ENCODE measurements at regions not wholly inside any gene's neighbourhood (a gene's known extent, or its start where the extent isn't known, plus 50 kb on each side); places are given as distances from the start of the nearest gene placed in this dataset.

DNA sequence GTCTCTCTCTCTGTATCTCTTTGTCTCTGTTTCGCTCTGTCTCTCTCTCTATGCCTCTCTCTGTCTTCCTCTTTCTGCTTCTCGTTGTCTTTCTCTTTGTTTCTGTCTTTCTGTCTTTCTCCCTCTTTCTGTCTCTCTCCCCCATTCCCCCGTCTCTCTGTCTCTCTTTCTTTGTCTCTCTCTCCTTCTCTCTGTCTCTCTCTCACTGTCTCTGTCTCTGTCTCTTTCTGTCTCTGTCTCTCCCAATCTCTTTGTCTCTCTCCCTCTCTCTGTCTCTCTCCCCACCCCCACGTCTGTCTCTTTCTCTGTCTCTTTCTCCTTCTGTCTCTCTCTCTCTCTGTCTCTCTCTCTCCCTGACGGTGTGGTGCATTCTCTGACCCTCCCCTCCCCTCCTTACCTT is 71.9 kb upstream of the ZNF516 start:
- Histone ChIP-seq H3K79me2 (ENCODE audit: insufficient read depth, low read depth, low read length) (no peaks in the 10 kb centered on the region), H4K20me1 (ENCODE audit: insufficient read depth, low read length) (no peaks in the 10 kb centered on the region), H3K4me1 (ENCODE audit: insufficient read depth, low read length, poor library complexity, severe bottlenecking) (no peaks in the 10 kb centered on the region), H2AFZ (ENCODE audit: low read length) (no peak overlapping the region), H3K36me3 (ENCODE audit: insufficient read depth, low read length) (no peaks in the 10 kb centered on the region), H3K9me2 (ENCODE audit: insufficient read depth, low read length) (no peaks in the 10 kb centered on the region), H3K27ac (ENCODE audit: low read depth, low read length, poor library complexity, severe bottlenecking) (no peak overlapping the region), H3K4me3 (ENCODE audit: low read depth, low read length, poor library complexity, severe bottlenecking) (no peak overlapping the region), H3K9me3 (ENCODE audit: low read length) (no peaks in the 10 kb centered on the region), H3K4me2 (ENCODE audit: low read length) (no peak overlapping the region)
- POLR2A ChIA-PET: no interaction called here
- intact Hi-C loops (cut with micrococcal nuclease; ENCODE audit: unreplicated experiment): no loop called here
- CTCF ChIA-PET (ENCODE audit: unreplicated experiment): no interaction called here
- DNase-seq (ENCODE audit: low spot score): no peak
- TF ChIP-seq, protein P1, sequence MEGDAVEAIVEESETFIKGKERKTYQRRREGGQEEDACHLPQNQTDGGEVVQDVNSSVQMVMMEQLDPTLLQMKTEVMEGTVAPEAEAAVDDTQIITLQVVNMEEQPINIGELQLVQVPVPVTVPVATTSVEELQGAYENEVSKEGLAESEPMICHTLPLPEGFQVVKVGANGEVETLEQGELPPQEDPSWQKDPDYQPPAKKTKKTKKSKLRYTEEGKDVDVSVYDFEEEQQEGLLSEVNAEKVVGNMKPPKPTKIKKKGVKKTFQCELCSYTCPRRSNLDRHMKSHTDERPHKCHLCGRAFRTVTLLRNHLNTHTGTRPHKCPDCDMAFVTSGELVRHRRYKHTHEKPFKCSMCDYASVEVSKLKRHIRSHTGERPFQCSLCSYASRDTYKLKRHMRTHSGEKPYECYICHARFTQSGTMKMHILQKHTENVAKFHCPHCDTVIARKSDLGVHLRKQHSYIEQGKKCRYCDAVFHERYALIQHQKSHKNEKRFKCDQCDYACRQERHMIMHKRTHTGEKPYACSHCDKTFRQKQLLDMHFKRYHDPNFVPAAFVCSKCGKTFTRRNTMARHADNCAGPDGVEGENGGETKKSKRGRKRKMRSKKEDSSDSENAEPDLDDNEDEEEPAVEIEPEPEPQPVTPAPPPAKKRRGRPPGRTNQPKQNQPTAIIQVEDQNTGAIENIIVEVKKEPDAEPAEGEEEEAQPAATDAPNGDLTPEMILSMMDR (conservative IDR thresholded peaks at IDR 0.05; ENCODE audit: low read length): no peak
- TF ChIP-seq EZH2phosphoT487 (IDR thresholded peaks at IDR 0.05; ENCODE audit: borderline replicate concordance, low read depth, low read length): no peak
- BruUV-seq (replicated peaks): no TSS peak

DNA sequence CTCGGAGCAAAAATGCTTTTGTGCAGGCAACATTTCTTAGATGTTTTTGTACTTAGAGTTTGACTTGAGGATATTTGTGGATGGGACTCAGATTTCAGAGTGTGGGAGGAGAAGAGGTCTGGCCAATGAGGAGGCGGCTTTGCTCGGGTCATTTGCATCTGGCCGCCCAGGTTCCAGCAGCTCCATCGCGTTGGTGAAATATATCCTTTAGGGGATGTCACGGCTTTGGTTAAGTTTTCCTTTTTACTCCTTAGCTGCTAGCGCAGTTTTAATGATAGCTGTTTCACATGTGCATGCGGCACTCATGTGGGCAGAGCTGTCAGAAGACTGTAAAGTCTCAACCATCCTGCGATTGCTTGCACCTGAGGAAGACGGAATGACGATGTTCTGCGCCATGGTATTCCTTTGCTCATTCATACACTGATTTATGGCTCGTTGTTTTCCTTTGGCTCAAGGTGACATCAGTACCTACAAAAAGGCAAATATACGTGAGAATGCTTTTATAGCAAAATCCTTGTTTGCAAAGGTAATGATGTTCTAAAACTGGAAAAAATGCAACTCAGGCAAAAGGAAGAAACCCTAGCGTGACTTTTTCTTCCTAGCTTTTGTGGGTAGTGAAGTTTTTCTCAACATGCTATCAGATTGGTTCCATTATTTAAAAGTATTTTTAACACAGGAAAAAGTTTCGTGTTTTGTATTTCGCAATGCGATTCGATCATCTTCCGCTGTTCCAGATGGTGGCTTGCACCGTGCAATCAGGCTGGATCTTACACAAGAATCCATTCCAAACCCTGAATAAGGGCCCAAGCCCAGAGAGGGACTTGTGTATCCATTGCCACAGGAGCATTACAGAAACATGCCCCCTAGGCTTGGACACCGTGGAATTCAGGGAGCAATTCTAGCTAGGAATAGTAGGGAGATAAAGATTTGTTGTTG is 70.5 kb upstream of the ZNF516 start:
- H3K4me1 ChIP-seq (ENCODE audit: insufficient read depth, low read length, poor library complexity, severe bottlenecking): no peaks in the 10 kb centered on the region
- DNase-seq (ENCODE audit: low spot score): no peak
- BruUV-seq (replicated peaks): no TSS peak
- H2AFZ ChIP-seq (ENCODE audit: low read length): no peak overlapping the region
- H3K79me2 ChIP-seq (ENCODE audit: insufficient read depth, low read depth, low read length): no peaks in the 10 kb centered on the region
- no peak overlapping the region for H3K4me2 ChIP-seq (ENCODE audit: low read length)
- no peaks in the 10 kb centered on the region for H3K9me2 ChIP-seq (ENCODE audit: insufficient read depth, low read length)
- H3K36me3 ChIP-seq (ENCODE audit: insufficient read depth, low read length): no peaks in the 10 kb centered on the region
- no peak overlapping the region for H3K27ac ChIP-seq (ENCODE audit: low read depth, low read length, poor library complexity, severe bottlenecking)
- CTCF ChIA-PET (ENCODE audit: unreplicated experiment): no interaction called here
- H3K9me3 ChIP-seq (ENCODE audit: low read length): no peaks in the 10 kb centered on the region
- no peak for TF ChIP-seq EZH2phosphoT487 (IDR thresholded peaks at IDR 0.05; ENCODE audit: borderline replicate concordance, low read depth, low read length)
- TF ChIP-seq, protein P1 (conservative IDR thresholded peaks at IDR 0.05; ENCODE audit: low read length): no peak
- no peaks in the 10 kb centered on the region for H4K20me1 ChIP-seq (ENCODE audit: insufficient read depth, low read length)
- H3K4me3 ChIP-seq (ENCODE audit: low read depth, low read length, poor library complexity, severe bottlenecking): no peak overlapping the region
- POLR2A ChIA-PET: no interaction called here
- intact Hi-C loops (cut with micrococcal nuclease; ENCODE audit: unreplicated experiment): no loop called here

DNA sequence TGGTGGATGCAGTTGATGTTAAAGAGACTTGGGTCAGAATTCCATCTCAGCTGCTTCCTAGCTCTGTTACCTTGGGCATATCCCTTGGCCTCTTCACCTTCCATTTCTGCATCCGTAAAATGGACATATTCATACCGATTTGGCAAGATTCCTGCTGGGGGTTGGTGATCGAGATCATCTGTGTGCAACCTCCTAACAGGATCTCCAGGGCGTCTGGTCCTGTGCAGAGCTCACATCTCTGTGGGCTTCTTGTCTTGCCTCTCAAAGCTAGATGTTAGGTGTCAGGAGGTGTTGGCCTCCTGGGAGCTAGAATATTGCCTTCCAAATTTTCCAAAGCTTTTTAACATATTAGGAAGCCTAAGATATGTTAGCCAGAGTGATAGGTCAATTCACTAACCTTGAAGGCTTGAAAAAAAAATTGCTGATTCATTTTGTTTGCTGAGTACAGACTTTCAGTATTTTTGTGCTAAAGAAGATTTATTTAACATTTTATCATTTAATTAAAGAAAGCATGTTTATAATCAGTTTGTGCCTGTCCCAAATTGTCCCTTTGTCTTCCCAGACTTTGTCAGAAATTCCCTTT is 69.7 kb upstream of the ZNF516 start:
- Histone ChIP-seq H3K9me3 (ENCODE audit: low read length) (no peaks in the 10 kb centered on the region), H3K36me3 (ENCODE audit: insufficient read depth, low read length) (no peaks in the 10 kb centered on the region), H4K20me1 (ENCODE audit: insufficient read depth, low read length) (no peaks in the 10 kb centered on the region), H3K4me3 (ENCODE audit: low read depth, low read length, poor library complexity, severe bottlenecking) (no peak overlapping the region), H3K9me2 (ENCODE audit: insufficient read depth, low read length) (no peaks in the 10 kb centered on the region), H3K4me2 (ENCODE audit: low read length) (no peak overlapping the region), H2AFZ (ENCODE audit: low read length) (no peak overlapping the region), H3K79me2 (ENCODE audit: insufficient read depth, low read depth, low read length) (no peaks in the 10 kb centered on the region), H3K4me1 (ENCODE audit: insufficient read depth, low read length, poor library complexity, severe bottlenecking) (no peaks in the 10 kb centered on the region), H3K27ac (ENCODE audit: low read depth, low read length, poor library complexity, severe bottlenecking) (no peak overlapping the region)
- TF ChIP-seq, protein P1 (conservative IDR thresholded peaks at IDR 0.05; ENCODE audit: low read length): no peak
- TF ChIP-seq EZH2phosphoT487 (IDR thresholded peaks at IDR 0.05; ENCODE audit: borderline replicate concordance, low read depth, low read length): no peak
- ChIA-PET POLR2A (interaction anchor here (0.8 kb wide), 1 partner anchor 45 kb away, joined by 3 read pairs; no protein-coding TSS in a partner anchor), CTCF (ENCODE audit: unreplicated experiment) (no interaction called here)
- DNase-seq (ENCODE audit: low spot score): no peak
- intact Hi-C loops (cut with micrococcal nuclease; ENCODE audit: unreplicated experiment): no loop called here
- BruUV-seq (replicated peaks): no TSS peak

All from OCI-LY7 (cell line).